ENCODE measurements at regions not wholly inside any gene's neighbourhood (a gene's known extent, or its start where the extent isn't known, plus 50 kb on each side); places are given as distances from the start of the nearest gene placed in this dataset.

- Histone ChIP-seq H3K4me3 (replicated peaks in 1 of 3; ENCODE audit: insufficient read depth in 1 of 3, low read depth in 1 of 3, low read length in 3 of 3) (no peak overlapping the region), H3K79me2 (ENCODE audit: control insufficient read depth, insufficient read depth, low read length) (no peaks in the 10 kb centered on the region), H3K36me3 (ENCODE audit: control insufficient read depth in 2 of 2, extremely low read depth in 1 of 2, insufficient read depth in 2 of 2, low read length in 2 of 2) (no peaks in the 10 kb centered on the region), H2AFZ (ENCODE audit: low read depth, low read length) (no peak overlapping the region), H3K27me3 (ENCODE audit: control insufficient read depth in 2 of 2, insufficient read depth in 2 of 2, low read length in 2 of 2) (no peaks in the 10 kb centered on the region), H4K20me1 (replicated peaks; ENCODE audit: control insufficient read depth, extremely low read depth, insufficient read depth, low read length) (no peaks in the 10 kb centered on the region), H3K9ac (replicated peaks; ENCODE audit: extremely low read depth, insufficient read depth, low read length) (no peak overlapping the region), H3K4me1 (ENCODE audit: control insufficient read depth, extremely low read depth, insufficient read depth, low read length) (no peaks in the 10 kb centered on the region), H3K27ac (ENCODE audit: insufficient read depth, low read depth, low read length) (no peak overlapping the region), H3K9me3 (replicated peaks; ENCODE audit: control insufficient read depth, insufficient read depth, low read length) (no peaks in the 10 kb centered on the region), H3K4me2 (ENCODE audit: insufficient read depth, low read length) (no peak overlapping the region), H3K9me1 (replicated peaks; ENCODE audit: control insufficient read depth, extremely low read depth, insufficient read depth, low read length) (no peaks in the 10 kb centered on the region)
- dilution Hi-C loops (cut with MboI; ENCODE audit: extremely low pct_ligation_motif_present, low sequenced_read_pairs) (no loop called here), intact Hi-C loops (cut with micrococcal nuclease) (no loop called here)
- TF ChIP-seq GATA2 (IDR thresholded peaks at IDR 0.05; ENCODE audit: insufficient read depth, insufficient read length, low read depth, low read length) (no peak), MYC (IDR thresholded peaks at IDR 0.05; ENCODE audit: low read depth, low read length) (no peak), FOS (IDR thresholded peaks at IDR 0.05; ENCODE audit: borderline replicate concordance, insufficient read depth, low read length) (no peak), MAX (IDR thresholded peaks at IDR 0.05; ENCODE audit: insufficient read depth, insufficient read length) (no peak), EZH2 (IDR thresholded peaks at IDR 0.05; ENCODE audit: borderline replicate concordance, low read depth, low read length, severe bottlenecking) (no peak), POLR2AphosphoS5 (IDR thresholded peaks at IDR 0.05; ENCODE audit: insufficient read depth, low read depth, low read length) (no peak), POLR2A (IDR thresholded peaks at IDR 0.05; ENCODE audit: low read depth, low read length) (no peak), JUN (IDR thresholded peaks at IDR 0.05; ENCODE audit: borderline replicate concordance, insufficient read depth, insufficient read length, low read depth) (no peak)
- TF ChIP-seq, protein P1, sequence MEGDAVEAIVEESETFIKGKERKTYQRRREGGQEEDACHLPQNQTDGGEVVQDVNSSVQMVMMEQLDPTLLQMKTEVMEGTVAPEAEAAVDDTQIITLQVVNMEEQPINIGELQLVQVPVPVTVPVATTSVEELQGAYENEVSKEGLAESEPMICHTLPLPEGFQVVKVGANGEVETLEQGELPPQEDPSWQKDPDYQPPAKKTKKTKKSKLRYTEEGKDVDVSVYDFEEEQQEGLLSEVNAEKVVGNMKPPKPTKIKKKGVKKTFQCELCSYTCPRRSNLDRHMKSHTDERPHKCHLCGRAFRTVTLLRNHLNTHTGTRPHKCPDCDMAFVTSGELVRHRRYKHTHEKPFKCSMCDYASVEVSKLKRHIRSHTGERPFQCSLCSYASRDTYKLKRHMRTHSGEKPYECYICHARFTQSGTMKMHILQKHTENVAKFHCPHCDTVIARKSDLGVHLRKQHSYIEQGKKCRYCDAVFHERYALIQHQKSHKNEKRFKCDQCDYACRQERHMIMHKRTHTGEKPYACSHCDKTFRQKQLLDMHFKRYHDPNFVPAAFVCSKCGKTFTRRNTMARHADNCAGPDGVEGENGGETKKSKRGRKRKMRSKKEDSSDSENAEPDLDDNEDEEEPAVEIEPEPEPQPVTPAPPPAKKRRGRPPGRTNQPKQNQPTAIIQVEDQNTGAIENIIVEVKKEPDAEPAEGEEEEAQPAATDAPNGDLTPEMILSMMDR (IDR thresholded peaks at IDR 0.05; ENCODE audit: extremely low read depth in 1 of 2, insufficient read depth in 1 of 2, low read depth in 1 of 2, low read length in 2 of 2), result no peak
- FAIRE-seq, result no peak
- DNase-seq (ENCODE audit: low read depth, low spot score), result no peak
- CTCF ChIA-PET, result no interaction called here
- no TSS peak for BruUV-seq (replicated peaks)
- POLR2A ChIA-PET, result no interaction called here
Observed at GRCh38 chr5:112013660-112014059, 256.7 kb upstream of the NREP start.
